SKM-1 treated with dmso at 0.1 percent for 144 hours (cell line): ENCODE measurements at regions not wholly inside any gene's neighbourhood (a gene's known extent, or its start where the extent isn't known, plus 50 kb on each side); places are given as distances from the start of the nearest gene placed in this dataset.
"Not testable (repeated sequence)": the region's sequence is repeated elsewhere in the genome, so short reads cannot be mapped to it uniquely, and the experiment has no call there.

Experiments used
- DNase-seq: peaks from one replicate; lab custom pipeline; 2025; ENCODE audit not compliant: unreplicated experiment; lab: John Stamatoyannopoulos, UW

DNA sequence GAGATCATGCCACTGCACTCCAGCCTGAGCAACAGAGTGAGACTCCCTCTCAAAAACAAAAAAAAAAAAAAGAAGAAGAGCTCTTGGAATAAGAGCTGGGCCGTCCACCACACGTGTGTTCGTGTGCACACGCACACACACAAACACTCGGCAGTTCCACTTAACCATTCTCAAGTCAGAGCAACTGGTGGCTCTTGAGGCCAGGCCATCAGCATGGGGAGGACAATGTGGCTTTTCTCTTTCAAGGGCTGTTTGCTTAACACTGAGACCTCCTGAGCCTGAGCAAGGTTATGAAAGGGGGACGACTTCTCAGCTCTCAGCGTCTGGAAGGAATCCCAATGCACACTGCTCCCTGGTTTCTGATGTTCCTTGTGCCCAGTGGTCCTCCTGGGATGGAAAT is 444.9 kb downstream of the SOX9 start:
- DNase-seq, result no peak

DNA sequence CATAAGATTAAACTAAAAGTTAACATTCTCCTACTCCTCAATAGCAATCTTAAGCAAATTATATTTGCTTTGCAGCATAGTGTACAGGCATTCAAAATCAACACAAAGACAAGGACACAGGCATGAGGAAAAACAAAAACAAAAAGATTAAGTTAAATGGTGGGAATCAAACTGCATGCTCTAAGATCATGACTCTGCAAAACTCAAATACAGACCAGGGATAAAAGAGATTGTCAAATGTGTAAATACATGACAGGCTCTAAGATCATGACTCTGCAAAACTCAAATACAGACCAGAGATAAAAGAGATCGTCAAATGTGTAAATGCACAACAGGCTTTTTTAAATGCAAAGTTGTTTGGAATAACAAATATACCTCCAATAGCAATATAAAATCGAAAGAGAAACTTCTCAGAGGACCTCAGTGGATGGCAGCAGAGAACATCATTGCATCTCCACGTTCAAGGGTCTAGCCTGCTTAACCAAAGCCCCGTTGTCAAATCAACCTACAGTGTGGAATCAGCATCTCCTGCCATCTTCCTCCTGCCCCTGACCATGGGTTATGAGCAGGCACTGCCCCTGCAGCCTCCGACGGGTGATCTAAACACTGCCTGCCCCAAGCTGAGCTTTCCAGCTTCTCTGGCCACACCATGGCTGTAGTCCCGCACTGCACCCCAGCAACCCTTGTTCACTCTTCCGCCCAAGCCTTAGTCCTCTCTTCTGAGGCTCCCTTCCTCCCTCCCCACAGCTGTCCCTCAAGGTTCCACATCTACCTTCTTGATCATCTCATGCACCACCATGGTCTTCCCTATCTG is 446.1 kb downstream of the SOX9 start:
- no peak for DNase-seq

GRCh38 chr17:72567774-72568173 is 447.0 kb downstream of the SOX9 start:
- DNase-seq, result no peak

GRCh38 chr17:72569148-72569946 is 448.5 kb downstream of the SOX9 start:
- no peak for DNase-seq

DNA sequence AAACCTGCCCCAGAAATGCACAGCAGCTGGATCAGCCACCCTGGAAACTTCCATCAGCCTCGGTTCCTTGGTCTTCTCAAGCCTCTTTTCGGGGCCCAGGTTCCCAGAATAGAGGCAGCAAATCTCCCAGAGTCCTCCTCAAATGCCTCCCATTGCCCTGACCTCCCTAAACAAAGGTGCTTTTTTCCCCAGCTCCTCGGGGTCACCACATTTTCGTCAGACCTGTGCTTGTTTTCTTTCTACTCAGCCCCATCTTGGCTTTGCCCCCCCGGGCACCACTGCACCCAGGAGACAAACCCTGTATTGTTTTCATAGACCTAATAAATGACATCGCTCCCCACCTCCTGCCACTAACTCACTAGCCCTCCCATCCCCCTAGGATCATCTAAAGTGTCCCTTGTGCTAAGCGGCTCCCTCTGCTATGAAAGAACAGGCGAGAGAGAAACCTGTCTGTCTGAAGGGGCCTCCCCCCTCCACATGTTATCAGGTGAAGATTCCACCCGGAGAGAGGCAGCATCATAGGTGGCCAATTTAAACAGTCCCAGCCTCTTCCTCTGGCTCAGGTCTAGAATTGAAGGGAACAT is 451.1 kb downstream of the SOX9 start:
- DNase-seq, result no peak

GRCh38 chr17:72572604-72573491 is 452.0 kb downstream of the SOX9 start:
- DNase-seq, result no peak

- not testable (repeated sequence) for DNase-seq
Observed at GRCh38 chr17:72573492-72573801, 452.6 kb downstream of the SOX9 start.

GRCh38 chr17:72574675-72575510 is 454.1 kb downstream of the SOX9 start:
- no peak for DNase-seq

- no peak for DNase-seq
Observed at GRCh38 chr17:72575542-72576233, 454.9 kb downstream of the SOX9 start.

DNA sequence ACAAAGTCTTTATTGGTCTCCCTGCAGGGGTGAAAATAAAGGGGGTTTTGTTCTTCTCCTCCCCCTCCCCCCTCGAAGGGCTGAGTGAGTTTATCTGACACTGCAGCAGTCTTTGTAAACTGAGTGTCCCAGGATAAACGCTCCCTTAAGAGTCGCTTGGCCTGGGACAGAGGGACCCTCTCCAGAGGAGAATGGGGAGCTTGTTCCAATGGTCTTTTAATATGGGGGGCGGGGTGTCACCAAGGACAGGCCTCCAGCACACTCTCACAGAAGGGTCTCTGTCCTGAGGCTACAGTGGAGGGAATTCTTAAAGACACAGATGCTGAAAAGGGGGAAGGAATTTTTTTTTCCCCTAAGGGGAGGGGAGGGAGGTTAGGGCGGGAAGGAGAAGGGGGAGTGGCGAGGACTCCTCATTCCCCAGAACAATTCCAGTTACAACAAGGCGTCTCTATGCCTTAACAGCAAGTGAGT is 455.5 kb downstream of the SOX9 start:
- DNase-seq, result no peak

GRCh38 chr17:72578817-72579470 is 458.1 kb downstream of the SOX9 start:
- no peak for DNase-seq

- no peak for DNase-seq
Observed at GRCh38 chr17:72579990-72580320, 459.1 kb downstream of the SOX9 start.

GRCh38 chr17:72580321-72581127 is 459.7 kb downstream of the SOX9 start:
- DNase-seq, result no peak

DNA sequence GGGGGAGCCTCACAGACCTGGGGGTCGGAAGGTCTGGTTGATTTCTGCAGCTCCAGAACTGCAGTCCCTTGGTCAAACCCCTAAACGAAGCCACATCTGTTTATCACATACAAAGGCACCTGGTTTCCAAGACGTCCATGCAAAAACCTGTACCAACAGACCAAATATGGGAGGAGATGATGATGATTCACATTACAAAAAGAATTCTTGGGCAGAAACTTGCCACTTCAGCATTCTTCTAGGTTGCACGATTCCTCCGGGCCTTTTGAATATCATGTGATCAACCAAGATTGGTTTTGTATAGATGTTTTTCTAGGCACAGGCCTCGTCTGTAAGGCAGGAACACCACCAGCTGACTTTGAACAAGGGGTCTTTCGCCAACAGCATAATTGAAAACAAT is 466.3 kb downstream of the SOX9 start:
- no peak for DNase-seq

DNA sequence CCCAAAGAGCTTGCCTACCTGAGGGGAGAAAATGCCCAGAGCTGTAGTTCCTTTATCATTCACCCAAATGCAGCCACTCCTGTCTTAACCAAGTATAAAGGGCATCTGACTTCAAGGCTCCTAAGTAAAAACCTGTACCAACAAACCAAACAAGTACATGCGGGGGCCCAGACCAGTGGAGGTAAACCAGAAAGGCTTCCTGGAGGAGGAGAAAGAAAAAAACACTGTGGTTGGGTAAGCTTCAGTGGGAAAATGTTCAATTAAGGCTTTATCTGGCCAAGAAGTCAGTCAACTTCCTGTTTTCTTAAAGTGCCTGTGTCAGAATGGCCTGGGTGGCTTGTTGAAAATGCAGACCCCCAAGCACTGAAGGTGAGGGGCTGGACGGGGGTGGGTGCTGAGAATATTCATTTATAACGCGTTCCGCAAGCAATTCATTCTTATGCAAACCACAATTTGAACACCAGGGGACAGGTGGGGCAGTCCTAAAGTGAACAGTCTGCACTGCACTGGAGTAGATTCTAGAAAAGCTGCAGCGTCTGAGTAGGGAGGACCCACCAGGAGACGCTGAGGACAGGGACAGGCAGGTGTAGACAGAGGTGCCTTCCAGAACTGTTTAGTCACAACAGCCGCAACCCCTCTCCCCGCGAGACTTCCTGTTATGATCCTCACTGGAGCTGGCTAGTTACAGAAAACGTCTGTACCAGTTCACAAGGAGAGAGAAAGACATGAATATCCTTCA is 467.1 kb downstream of the SOX9 start:
- DNase-seq, result peak; percentile 8

GRCh38 chr17:72588561-72588960 is 467.7 kb downstream of the SOX9 start:
- DNase-seq, result no peak

DNA sequence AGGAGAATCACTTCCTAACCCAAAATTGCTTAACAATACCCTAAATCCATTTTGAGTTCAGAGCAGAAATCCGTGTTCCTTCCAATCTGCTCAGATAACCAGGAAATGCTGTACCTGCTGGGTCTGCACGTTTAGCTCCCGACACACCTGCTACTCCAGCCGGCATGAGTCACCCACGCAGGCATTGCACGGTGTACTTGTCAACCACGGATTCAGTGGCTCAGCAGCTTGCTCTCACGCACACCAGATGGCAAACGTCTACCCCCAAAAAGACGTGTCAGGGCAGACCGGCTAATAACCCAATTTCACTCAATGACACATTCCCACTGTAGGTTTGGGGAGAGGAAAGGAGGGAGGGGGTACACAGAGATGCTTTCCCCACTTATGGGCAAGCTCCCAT is 468.1 kb downstream of the SOX9 start:
- DNase-seq, result no peak

DNA sequence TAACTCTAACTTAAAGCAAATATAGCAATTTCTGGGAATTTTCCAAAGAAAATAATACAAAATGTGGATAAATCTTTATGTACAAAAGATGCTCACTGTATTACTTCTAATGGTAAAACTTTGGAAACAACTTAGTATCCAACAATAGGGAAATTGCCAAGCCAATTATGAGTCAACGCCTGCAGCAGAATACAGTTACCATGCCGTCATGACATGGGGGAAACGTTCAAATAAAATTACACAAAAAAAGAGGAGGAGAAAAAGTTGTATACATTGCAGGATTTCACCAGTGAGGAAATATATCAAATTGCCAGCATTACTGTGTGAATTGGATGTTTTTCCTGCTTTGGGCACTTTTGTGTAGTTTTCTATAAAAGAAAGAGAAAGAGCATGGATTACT is 469.6 kb downstream of the SOX9 start:
- DNase-seq, result no peak
